DOHH2 (cell line): ENCODE measurements at regions not wholly inside any gene's neighbourhood (a gene's known extent, or its start where the extent isn't known, plus 50 kb on each side); places are given as distances from the start of the nearest gene placed in this dataset.

Source experiments
- H3F3A ChIP-seq: fragments of 200-600 bp; sonication (generic), shearing (Covaris generic); 2 replicates; pipeline ENCODE4 v1.6.0; 2016; ENCODE audit warnings: antibody characterized with exemption, mild to moderate bottlenecking; ENCODE audit not compliant: control insufficient read depth, insufficient read depth
- H3K27ac ChIP-seq: fragments of 200-600 bp; sonication (generic); 2 replicates; pipeline ENCODE4 v1.5.1; 2014; ENCODE audit warnings: low read depth, mild to moderate bottlenecking, low read length, moderate library complexity
- H3K27me3 ChIP-seq: fragments of 200-600 bp; sonication (generic); 2 replicates; pipeline ENCODE4 v1.6.1; 2014; ENCODE audit warnings: mild to moderate bottlenecking, low read length, mixed read lengths; ENCODE audit not compliant: control insufficient read depth
- H3K36me3 ChIP-seq: fragments of 200-600 bp; sonication (generic); 2 replicates; pipeline ENCODE4 v1.6.1; 2014; ENCODE audit warnings: mild to moderate bottlenecking, low read length, moderate library complexity, mixed read lengths; ENCODE audit not compliant: control insufficient read depth
- H3K4me1 ChIP-seq: fragments of 200-600 bp; sonication (generic); 2 replicates; pipeline ENCODE4 v1.6.1; 2014; ENCODE audit warnings: mild to moderate bottlenecking, low read length, mixed read lengths; ENCODE audit not compliant: control insufficient read depth
- H3K4me2 ChIP-seq: fragments of 200-600 bp; sonication (generic); 2 replicates; pipeline ENCODE4 v1.6.0; 2014; ENCODE audit warnings: mild to moderate bottlenecking, low read length, moderate library complexity
- H3K4me3 ChIP-seq: fragments of 200-600 bp; sonication (generic); 2 replicates; pipeline ENCODE4 v1.5.1; 2014; ENCODE audit warnings: mild to moderate bottlenecking, low read length, mixed read lengths
- H3K79me2 ChIP-seq: fragments of 200-600 bp; sonication (generic); 2 replicates; pipeline ENCODE4 v1.6.1; 2014; ENCODE audit warnings: mild to moderate bottlenecking, low read length, mixed read lengths; ENCODE audit not compliant: control insufficient read depth
- H3K9me2 ChIP-seq: fragments of 200-600 bp; sonication (generic); replicated peaks from 2 replicates; pipeline ENCODE4 v1.6.1; 2014; ENCODE audit warnings: mild to moderate bottlenecking, low read length, mixed read lengths; ENCODE audit not compliant: control insufficient read depth
- H3K9me3 ChIP-seq: fragments of 200-600 bp; sonication (generic); 2 replicates; pipeline ENCODE4 v1.6.1; 2014; ENCODE audit warnings: antibody characterized with exemption, low read length, mixed read lengths; ENCODE audit not compliant: control insufficient read depth, insufficient read depth
- H4K20me1 ChIP-seq: fragments of 200-600 bp; sonication (generic); 2 replicates; pipeline ENCODE4 v1.6.0; 2014; ENCODE audit warnings: low read depth, mild to moderate bottlenecking, antibody characterized with exemption, low read length, moderate library complexity; ENCODE audit not compliant: control insufficient read depth, insufficient read depth
- EZH2phosphoT487 ChIP-seq: fragments of 200-600 bp; sonication (generic); IDR thresholded peaks from 2 replicates; pipeline ENCODE4 v1.6.1; 2017; ENCODE audit warnings: borderline replicate concordance, mild to moderate bottlenecking, antibody characterized with exemption, low read length, moderate library complexity, mixed read lengths
- TF ChIP-seq, protein P1 (sequence below): fragments of 200-600 bp; sonication (generic); IDR thresholded peaks from one replicate; pipeline ENCODE4 v1.5.1; 2014; ENCODE audit warnings: antibody characterized with exemption, mild to moderate bottlenecking, low read depth, low read length; ENCODE audit not compliant: poor library complexity, severe bottlenecking

DNA sequence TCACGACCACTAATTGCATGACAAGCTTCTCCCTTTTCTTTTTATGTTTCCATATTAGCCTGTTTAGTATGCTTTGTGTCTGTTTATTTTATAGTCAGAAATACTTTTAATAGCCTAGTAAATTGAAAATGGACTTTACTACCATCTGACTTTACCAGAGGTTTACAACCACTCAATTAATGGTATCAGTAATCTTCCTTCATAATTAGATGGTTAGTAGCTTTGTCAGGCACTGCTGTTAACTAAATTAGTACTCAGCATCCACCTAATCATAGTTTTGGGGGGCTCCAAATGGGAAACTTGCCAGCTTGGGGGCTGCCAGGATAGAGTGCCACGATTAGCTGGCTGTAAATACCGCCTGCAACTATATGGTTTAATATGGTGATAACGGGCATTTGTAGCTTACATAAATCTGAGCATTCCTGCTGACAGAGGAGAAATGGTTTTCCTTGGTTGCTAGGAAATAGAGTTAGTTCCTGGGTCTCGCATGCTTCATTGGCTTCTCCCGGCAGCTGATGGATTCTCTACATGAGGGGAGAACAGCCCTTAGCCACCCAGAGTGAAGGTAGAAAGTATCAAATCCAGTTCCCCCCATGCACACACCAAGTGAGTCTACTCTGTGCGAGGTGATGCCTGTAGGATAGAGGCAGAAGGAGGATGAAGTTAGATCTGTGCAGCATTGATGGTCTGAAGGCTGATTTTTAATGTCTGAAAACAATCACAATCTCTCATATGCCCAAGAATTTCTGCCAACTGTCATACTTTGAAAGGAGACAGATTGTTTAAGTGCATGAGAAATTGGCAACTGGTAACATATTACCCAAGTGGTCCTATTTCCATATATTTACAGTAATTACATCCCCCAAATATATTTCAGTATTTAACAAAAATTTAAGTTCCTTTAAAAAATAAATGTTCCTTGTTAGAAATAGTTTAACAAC, 326.6 kb upstream of the PROK2 start:
- no peaks in the 10 kb centered on the region for H4K20me1 ChIP-seq
- no peaks in the 10 kb centered on the region for H3K27me3 ChIP-seq
- H3K4me1 ChIP-seq = peaks cover 5% of the 10 kb centered on the region
- H3K9me3 ChIP-seq = no peaks in the 10 kb centered on the region
- no peak overlapping the region for H3K4me2 ChIP-seq
- H3F3A ChIP-seq = no peaks in the 10 kb centered on the region
- no peaks in the 10 kb centered on the region for H3K36me3 ChIP-seq
- TF ChIP-seq, protein P1, sequence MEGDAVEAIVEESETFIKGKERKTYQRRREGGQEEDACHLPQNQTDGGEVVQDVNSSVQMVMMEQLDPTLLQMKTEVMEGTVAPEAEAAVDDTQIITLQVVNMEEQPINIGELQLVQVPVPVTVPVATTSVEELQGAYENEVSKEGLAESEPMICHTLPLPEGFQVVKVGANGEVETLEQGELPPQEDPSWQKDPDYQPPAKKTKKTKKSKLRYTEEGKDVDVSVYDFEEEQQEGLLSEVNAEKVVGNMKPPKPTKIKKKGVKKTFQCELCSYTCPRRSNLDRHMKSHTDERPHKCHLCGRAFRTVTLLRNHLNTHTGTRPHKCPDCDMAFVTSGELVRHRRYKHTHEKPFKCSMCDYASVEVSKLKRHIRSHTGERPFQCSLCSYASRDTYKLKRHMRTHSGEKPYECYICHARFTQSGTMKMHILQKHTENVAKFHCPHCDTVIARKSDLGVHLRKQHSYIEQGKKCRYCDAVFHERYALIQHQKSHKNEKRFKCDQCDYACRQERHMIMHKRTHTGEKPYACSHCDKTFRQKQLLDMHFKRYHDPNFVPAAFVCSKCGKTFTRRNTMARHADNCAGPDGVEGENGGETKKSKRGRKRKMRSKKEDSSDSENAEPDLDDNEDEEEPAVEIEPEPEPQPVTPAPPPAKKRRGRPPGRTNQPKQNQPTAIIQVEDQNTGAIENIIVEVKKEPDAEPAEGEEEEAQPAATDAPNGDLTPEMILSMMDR = no peak
- no peak for TF ChIP-seq EZH2phosphoT487
- H3K27ac ChIP-seq = no peak overlapping the region
- no peak overlapping the region for H3K4me3 ChIP-seq
- no peaks in the 10 kb centered on the region for H3K9me2 ChIP-seq
- H3K79me2 ChIP-seq = no peaks in the 10 kb centered on the region

- Histone ChIP-seq H3K4me2 (no peak overlapping the region), H3F3A (no peaks in the 10 kb centered on the region), H3K27ac (no peak overlapping the region), H3K27me3 (no peaks in the 10 kb centered on the region), H3K4me1 (peaks cover 7% of the 10 kb centered on the region), H3K9me3 (no peaks in the 10 kb centered on the region), H3K36me3 (no peaks in the 10 kb centered on the region), H4K20me1 (no peaks in the 10 kb centered on the region), H3K4me3 (no peak overlapping the region), H3K9me2 (no peaks in the 10 kb centered on the region), H3K79me2 (no peaks in the 10 kb centered on the region)
- TF ChIP-seq, protein P1 = no peak
- TF ChIP-seq EZH2phosphoT487 = no peak
Observed at GRCh38 chr3:72109327-72110259, 324.6 kb upstream of the PROK2 start.

DNA sequence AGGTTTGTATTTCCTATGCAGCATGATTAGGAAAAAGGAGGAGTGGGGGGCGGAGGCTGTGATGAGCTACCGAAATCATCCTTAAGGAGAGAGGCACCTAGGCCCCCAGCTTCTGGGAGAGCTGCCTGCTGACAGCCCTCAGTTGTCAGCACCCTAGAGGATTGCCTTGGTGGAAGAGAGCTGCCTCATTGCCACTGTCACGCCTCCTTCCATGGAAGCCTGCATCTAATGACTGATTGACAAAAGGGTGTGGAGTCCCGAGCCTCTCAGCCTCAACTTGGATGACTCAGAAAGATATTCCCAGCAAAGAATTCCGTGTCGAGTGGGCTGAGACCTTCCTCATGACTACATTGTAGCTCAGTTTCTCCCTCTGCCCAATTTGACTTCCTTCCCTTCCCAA, 320.4 kb upstream of the PROK2 start:
- TF ChIP-seq, protein P1 = no peak
- no peaks in the 10 kb centered on the region for H3K27me3 ChIP-seq
- H3K4me2 ChIP-seq = no peak overlapping the region
- H3K36me3 ChIP-seq = no peaks in the 10 kb centered on the region
- no peaks in the 10 kb centered on the region for H3K79me2 ChIP-seq
- H3K9me2 ChIP-seq = no peaks in the 10 kb centered on the region
- H3F3A ChIP-seq = peaks cover 14% of the 10 kb centered on the region
- no peaks in the 10 kb centered on the region for H3K9me3 ChIP-seq
- H3K27ac ChIP-seq = no peak overlapping the region
- H3K4me3 ChIP-seq = no peak overlapping the region
- H3K4me1 ChIP-seq = peaks cover 44% of the 10 kb centered on the region
- no peaks in the 10 kb centered on the region for H4K20me1 ChIP-seq
